Right hindlimb (tissue), 1 donor: ENCODE measurements at regions not wholly inside any gene's neighbourhood (a gene's known extent, or its start where the extent isn't known, plus 50 kb on each side); places are given as distances from the start of the nearest gene placed in this dataset.

Source experiments
- DNase-seq: peaks from one replicate; pipeline ENCODE4 v3.0.0-alpha.2; 2018

- no peak for DNase-seq
Measured at GRCh38 chr1:217373761-217374701, 256.9 kb downstream of the GPATCH2 start.

GRCh38 chr1:217372049-217372970 is 258.6 kb downstream of the GPATCH2 start:
- no peak for DNase-seq

GRCh38 chr1:217370757-217371156 is 260.1 kb downstream of the GPATCH2 start:
- DNase-seq: no peak

GRCh38 chr1:217369996-217370551 is 260.8 kb downstream of the GPATCH2 start:
- DNase-seq: no peak

GRCh38 chr1:217369271-217369981 is 261.5 kb downstream of the GPATCH2 start:
- DNase-seq: no peak

- DNase-seq: no peak
Measured at GRCh38 chr1:217364220-217364619, 266.7 kb downstream of the GPATCH2 start.

GRCh38 chr1:217363319-217363718 is 267.6 kb downstream of the GPATCH2 start:
- DNase-seq: no peak

GRCh38 chr1:217360510-217360909 is 270.4 kb downstream of the GPATCH2 start:
- no peak for DNase-seq

GRCh38 chr1:217354895-217355294 is 276.0 kb downstream of the GPATCH2 start:
- DNase-seq: no peak

GRCh38 chr1:217348960-217349664 is 281.8 kb downstream of the GPATCH2 start:
- no peak for DNase-seq

- no peak for DNase-seq
Measured at GRCh38 chr1:217344712-217345111, 286.2 kb downstream of the GPATCH2 start.

- no peak for DNase-seq
Measured at GRCh38 chr1:217343907-217344306, 287.0 kb downstream of the GPATCH2 start.

- no peak for DNase-seq
Measured at GRCh38 chr1:217342105-217342504, 288.8 kb downstream of the GPATCH2 start.

GRCh38 chr1:217336724-217337123 is 294.2 kb downstream of the GPATCH2 start:
- no peak for DNase-seq

GRCh38 chr1:217333939-217334338 is 297.0 kb downstream of the GPATCH2 start:
- peak; percentile 34 for DNase-seq

GRCh38 chr1:217332431-217333065 is 298.3 kb downstream of the GPATCH2 start:
- no peak for DNase-seq

GRCh38 chr1:217331698-217332097 is 299.2 kb downstream of the GPATCH2 start:
- no peak for DNase-seq

- no peak for DNase-seq
Measured at GRCh38 chr1:217327901-217328300, 303.0 kb downstream of the GPATCH2 start.

- DNase-seq: no peak
Measured at GRCh38 chr1:217322834-217323233, 308.1 kb downstream of the GPATCH2 start.

- DNase-seq: no peak
Measured at GRCh38 chr1:217315346-217315745, 315.5 kb downstream of the GPATCH2 start.

GRCh38 chr1:217313096-217313495 is 317.8 kb downstream of the GPATCH2 start:
- no peak for DNase-seq
